ENCODE measurements at regions not wholly inside any gene's neighbourhood (a gene's known extent, or its start where the extent isn't known, plus 50 kb on each side); places are given as distances from the start of the nearest gene placed in this dataset.
"Not testable (repeated sequence)": the region's sequence is repeated elsewhere in the genome, so short reads cannot be mapped to it uniquely, and the experiment has no call there.

DNA sequence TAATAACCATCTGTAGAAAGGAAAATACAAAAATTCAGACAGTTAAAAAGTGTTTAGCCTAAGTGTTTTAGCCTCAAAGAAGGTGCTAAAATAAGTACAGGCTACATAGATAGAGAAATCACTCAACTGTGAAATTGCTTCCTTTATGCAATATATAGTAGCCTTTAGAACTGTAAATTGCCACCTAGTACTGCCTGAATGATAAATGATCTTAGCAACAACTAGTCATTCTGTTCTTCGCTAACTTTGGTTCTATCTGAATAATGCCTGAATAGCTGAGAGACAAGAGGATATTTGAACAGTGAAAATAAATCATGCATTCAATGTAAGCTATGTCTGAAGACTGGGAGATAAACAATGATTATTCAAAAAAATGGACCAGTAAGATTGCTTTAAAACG, 603.3 kb upstream of the PTCHD4 start:
- Histone ChIP-seq H3K9me3 (no peaks in the 10 kb centered on the region), H3K4me3 (no peak overlapping the region), H3K4me1 (peaks cover 13% of the 10 kb centered on the region), H3K36me3 (replicated peaks) (no peaks in the 10 kb centered on the region), H3K27me3 (ENCODE audit: low read depth) (peaks cover 5% of the 10 kb centered on the region; the same call in 1 of the 2 replicates)
- in situ Hi-C loops (cut with MboI; ENCODE audit: low sequenced_read_pairs), result no loop called here
- peak in 1 of 2 experiments; percentile 94 for DNase-seq (ENCODE audit: low spot score in 2 of 2)

- Histone ChIP-seq H3K4me1 (peaks cover 13% of the 10 kb centered on the region), H3K36me3 (replicated peaks) (no peaks in the 10 kb centered on the region), H3K4me3 (no peak overlapping the region), H3K27me3 (ENCODE audit: low read depth) (peaks cover 5% of the 10 kb centered on the region; the same call in 1 of the 2 replicates), H3K9me3 (no peaks in the 10 kb centered on the region)
- no peak for DNase-seq (ENCODE audit: low spot score in 2 of 2)
- in situ Hi-C loops (cut with MboI; ENCODE audit: low sequenced_read_pairs), result no loop called here
These were observed 602.6 kb upstream of the PTCHD4 start for GRCh38 chr6:48713612-48714011.

GRCh38 chr6:48706310-48706709, 595.3 kb upstream of the PTCHD4 start:
- Histone ChIP-seq H3K27me3 (ENCODE audit: low read depth) (no peaks in the 10 kb centered on the region; the same call in 1 of the 2 replicates), H3K4me1 (no peaks in the 10 kb centered on the region), H3K4me3 (no peak overlapping the region), H3K36me3 (replicated peaks) (no peaks in the 10 kb centered on the region), H3K9me3 (no peaks in the 10 kb centered on the region)
- in situ Hi-C loops (cut with MboI; ENCODE audit: low sequenced_read_pairs), result no loop called here
- no peak for DNase-seq (ENCODE audit: low spot score in 2 of 2)

DNA sequence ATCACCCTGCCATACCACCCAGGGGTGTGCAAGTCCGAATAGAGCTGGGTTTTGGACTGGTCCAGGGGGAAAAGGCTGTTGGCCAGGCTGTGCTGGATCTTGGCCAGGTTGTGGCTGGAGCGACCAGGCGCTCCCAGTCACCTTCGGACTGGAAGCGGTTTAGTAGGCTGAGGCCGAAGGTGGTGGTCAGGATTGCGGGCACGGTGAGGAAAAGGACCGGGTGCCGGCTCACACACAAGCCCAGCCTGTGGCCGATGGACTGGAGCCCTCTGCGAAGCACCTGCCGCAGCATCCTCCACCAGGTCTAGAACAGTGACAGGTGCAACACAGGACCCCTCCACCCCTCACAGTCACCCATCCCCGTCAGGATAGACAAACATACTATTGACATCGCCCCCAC, 590.6 kb upstream of the PTCHD4 start:
- no peak overlapping the region for H3K4me3 ChIP-seq
- no peak for DNase-seq (ENCODE audit: low spot score in 2 of 2)
- no peaks in the 10 kb centered on the region for H3K27me3 ChIP-seq (ENCODE audit: low read depth)
- H3K4me1 ChIP-seq, result no peaks in the 10 kb centered on the region
- in situ Hi-C loops (cut with MboI; ENCODE audit: low sequenced_read_pairs), result no loop called here
- no peaks in the 10 kb centered on the region for H3K36me3 ChIP-seq (replicated peaks)
- no peaks in the 10 kb centered on the region for H3K9me3 ChIP-seq

GRCh38 chr6:48695872-48696271, 584.9 kb upstream of the PTCHD4 start:
- H3K36me3 ChIP-seq (replicated peaks), result no peaks in the 10 kb centered on the region
- no peaks in the 10 kb centered on the region; the same call in none of the 2 replicates for H3K9me3 ChIP-seq
- H3K4me3 ChIP-seq, result no peak overlapping the region
- in situ Hi-C loops (cut with MboI; ENCODE audit: low sequenced_read_pairs), result no loop called here
- H3K27me3 ChIP-seq (ENCODE audit: low read depth), result no peaks in the 10 kb centered on the region
- DNase-seq (ENCODE audit: low spot score in 2 of 2), result no peak
- no peaks in the 10 kb centered on the region for H3K4me1 ChIP-seq

GRCh38 chr6:48691420-48691819, 580.4 kb upstream of the PTCHD4 start:
- no peaks in the 10 kb centered on the region for H3K36me3 ChIP-seq (replicated peaks)
- H3K4me1 ChIP-seq, result no peaks in the 10 kb centered on the region
- in situ Hi-C loops (cut with MboI; ENCODE audit: low sequenced_read_pairs), result no loop called here
- DNase-seq (ENCODE audit: low spot score in 2 of 2), result no peak
- no peaks in the 10 kb centered on the region; the same call in none of the 2 replicates for H3K9me3 ChIP-seq
- H3K27me3 ChIP-seq (ENCODE audit: low read depth), result no peaks in the 10 kb centered on the region
- no peak overlapping the region for H3K4me3 ChIP-seq

DNA sequence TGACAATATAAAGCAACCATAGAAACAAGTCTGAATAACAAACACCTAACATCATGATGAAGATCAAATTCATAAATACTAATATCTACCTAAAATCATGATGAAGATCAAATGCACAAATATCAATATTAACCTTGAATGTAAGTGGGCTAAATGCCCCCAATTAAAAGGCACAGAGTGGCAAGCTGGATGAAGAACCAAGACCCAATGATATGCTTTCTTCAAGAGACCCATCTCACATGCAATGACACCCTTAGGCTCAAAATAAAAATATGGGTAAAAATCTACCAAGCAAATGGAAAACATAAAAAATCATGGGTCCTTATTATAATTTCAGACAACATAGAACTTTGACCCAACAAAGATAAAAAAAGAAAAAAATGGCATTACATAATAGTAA, 578.5 kb upstream of the PTCHD4 start:
- H3K4me1 ChIP-seq, result no peaks in the 10 kb centered on the region
- H3K4me3 ChIP-seq, result no peak overlapping the region
- no peak for DNase-seq (ENCODE audit: low spot score in 2 of 2)
- in situ Hi-C loops (cut with MboI; ENCODE audit: low sequenced_read_pairs), result no loop called here
- H3K36me3 ChIP-seq (replicated peaks), result no peaks in the 10 kb centered on the region
- no peaks in the 10 kb centered on the region for H3K9me3 ChIP-seq
- H3K27me3 ChIP-seq (ENCODE audit: low read depth), result no peaks in the 10 kb centered on the region

GRCh38 chr6:48678390-48678789, 567.4 kb upstream of the PTCHD4 start:
- no peaks in the 10 kb centered on the region for H3K27me3 ChIP-seq (ENCODE audit: low read depth)
- no peaks in the 10 kb centered on the region for H3K9me3 ChIP-seq
- in situ Hi-C loops (cut with MboI; ENCODE audit: low sequenced_read_pairs), result no loop called here
- DNase-seq (ENCODE audit: low spot score in 2 of 2), result no peak
- H3K4me1 ChIP-seq, result no peaks in the 10 kb centered on the region
- H3K36me3 ChIP-seq (replicated peaks), result no peaks in the 10 kb centered on the region
- H3K4me3 ChIP-seq, result no peak overlapping the region

DNA sequence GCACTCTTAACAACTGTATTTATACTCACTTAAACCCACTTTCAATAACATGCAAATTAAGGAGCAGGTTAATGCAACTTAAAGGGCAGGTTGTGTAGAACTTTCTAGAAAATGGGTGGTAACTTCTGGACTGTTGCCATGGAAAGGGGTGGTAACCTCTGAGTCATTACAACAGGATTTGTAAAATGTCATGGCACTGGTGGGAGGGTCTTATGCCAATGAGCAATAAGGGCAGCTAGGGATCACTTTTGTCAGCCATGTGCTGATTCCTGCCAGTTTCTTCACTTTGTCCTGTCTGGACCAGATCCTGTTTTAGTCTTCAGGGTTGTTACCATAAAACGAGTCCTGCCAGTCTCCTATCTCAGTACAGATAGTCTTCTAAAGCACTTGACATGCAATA, 560.5 kb upstream of the PTCHD4 start:
- Histone ChIP-seq H3K4me1 (no peaks in the 10 kb centered on the region), H3K9me3 (no peaks in the 10 kb centered on the region), H3K4me3 (no peak overlapping the region), H3K36me3 (replicated peaks) (no peaks in the 10 kb centered on the region), H3K27me3 (ENCODE audit: low read depth) (no peaks in the 10 kb centered on the region)
- DNase-seq (ENCODE audit: low spot score in 2 of 2), result no peak
- in situ Hi-C loops (cut with MboI; ENCODE audit: low sequenced_read_pairs), result no loop called here

DNA sequence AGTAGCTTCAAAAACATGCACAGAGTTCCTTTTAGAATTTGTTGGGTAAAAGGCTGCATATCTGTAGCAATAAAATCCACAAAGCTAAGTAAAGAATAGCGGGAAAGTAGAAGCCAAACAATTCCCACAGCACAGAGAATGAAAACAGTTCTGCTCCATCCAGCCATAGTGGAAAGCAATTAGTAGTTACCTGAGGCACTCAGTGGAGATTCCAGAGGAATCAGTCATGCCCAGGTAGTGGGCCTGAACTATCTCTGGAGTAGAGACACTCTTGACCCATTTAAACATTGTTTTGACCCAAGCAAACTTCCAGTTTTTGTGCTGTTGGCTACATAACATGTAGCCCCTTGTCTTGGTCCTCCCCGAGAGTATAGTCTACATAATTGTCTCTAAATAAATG, 559.5 kb upstream of the PTCHD4 start:
- H3K36me3 ChIP-seq (replicated peaks), result no peaks in the 10 kb centered on the region
- H3K27me3 ChIP-seq (ENCODE audit: low read depth), result no peaks in the 10 kb centered on the region
- no peaks in the 10 kb centered on the region for H3K9me3 ChIP-seq
- in situ Hi-C loops (cut with MboI; ENCODE audit: low sequenced_read_pairs), result no loop called here
- no peaks in the 10 kb centered on the region for H3K4me1 ChIP-seq
- H3K4me3 ChIP-seq, result no peak overlapping the region
- no peak for DNase-seq (ENCODE audit: low spot score in 2 of 2)

GRCh38 chr6:48667797-48668196, 556.8 kb upstream of the PTCHD4 start:
- Histone ChIP-seq H3K4me3 (no peak overlapping the region), H3K27me3 (ENCODE audit: low read depth) (no peaks in the 10 kb centered on the region), H3K36me3 (replicated peaks) (no peaks in the 10 kb centered on the region), H3K9me3 (no peaks in the 10 kb centered on the region), H3K4me1 (no peaks in the 10 kb centered on the region)
- in situ Hi-C loops (cut with MboI; ENCODE audit: low sequenced_read_pairs), result no loop called here
- DNase-seq (ENCODE audit: low spot score in 2 of 2), result no peak

DNA sequence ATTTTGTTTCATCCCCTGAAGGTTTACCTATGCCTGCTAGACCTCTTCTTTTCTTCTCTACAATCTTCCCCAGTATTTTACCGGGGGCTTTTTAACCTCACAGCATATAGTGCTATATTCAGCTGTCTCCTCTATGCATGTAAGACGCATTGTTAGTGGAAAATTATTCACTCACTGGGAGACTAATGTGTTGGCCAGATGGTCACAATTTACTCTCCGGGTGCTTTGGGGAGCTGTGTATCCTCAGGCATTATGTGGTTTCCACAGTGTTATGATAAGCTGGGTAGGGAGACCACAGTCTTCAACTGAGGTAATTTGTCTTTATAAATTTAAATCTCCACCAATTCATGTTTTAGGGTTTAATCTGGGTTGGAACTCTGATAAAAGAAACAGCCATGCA, 553.8 kb upstream of the PTCHD4 start:
- H3K9me3 ChIP-seq, result no peaks in the 10 kb centered on the region
- no peaks in the 10 kb centered on the region for H3K36me3 ChIP-seq (replicated peaks)
- in situ Hi-C loops (cut with MboI; ENCODE audit: low sequenced_read_pairs), result no loop called here
- peak in 1 of 2 experiments; percentile 14 for DNase-seq (ENCODE audit: low spot score in 2 of 2)
- no peak overlapping the region for H3K4me3 ChIP-seq
- no peaks in the 10 kb centered on the region for H3K4me1 ChIP-seq
- no peaks in the 10 kb centered on the region for H3K27me3 ChIP-seq (ENCODE audit: low read depth)

DNA sequence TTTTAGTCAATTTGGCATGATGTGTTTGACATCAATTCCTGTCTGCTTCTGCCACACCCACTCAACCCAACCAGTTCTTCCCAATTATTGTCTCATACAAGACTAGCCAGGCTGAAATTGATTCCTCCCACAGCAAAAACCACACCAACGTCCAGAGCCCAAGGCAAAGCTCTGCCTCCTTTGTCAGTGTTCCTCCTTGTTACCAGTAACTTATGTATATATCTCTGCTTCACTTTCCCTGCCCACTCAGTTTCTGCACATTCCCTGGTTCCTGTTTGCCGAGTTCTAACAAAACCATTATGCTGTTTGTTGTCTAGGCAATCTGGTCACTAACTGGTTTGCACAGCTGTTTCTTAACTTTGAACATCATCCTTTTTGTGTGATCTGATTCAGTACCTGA, 547.9 kb upstream of the PTCHD4 start:
- in situ Hi-C loops (cut with MboI; ENCODE audit: low sequenced_read_pairs), result no loop called here

DNA sequence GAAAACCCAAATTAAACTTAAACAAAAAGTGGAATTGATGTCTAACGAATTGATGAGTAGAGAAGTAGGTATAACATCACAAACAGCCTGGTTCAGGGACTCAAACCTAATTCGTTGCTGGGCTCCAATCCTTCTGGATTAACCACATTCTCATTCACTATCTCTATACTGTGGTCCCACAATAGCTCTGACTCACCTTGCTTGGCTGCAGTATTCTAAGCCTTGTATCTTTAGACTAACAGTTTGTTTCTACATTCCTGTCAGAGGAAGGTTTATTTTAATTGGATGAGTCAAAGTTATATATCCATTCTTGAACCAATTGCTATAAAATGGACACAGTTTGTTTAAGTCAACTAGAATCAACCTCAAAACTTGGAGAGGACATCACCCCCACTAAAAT, 530.5 kb upstream of the PTCHD4 start:
- no peak overlapping the region for H3K4me3 ChIP-seq
- in situ Hi-C loops (cut with MboI; ENCODE audit: low sequenced_read_pairs), result no loop called here
- peaks cover 4% of the 10 kb centered on the region for H3K4me1 ChIP-seq
- H3K27me3 ChIP-seq (ENCODE audit: low read depth), result no peaks in the 10 kb centered on the region
- no peak for DNase-seq (ENCODE audit: low spot score in 2 of 2)
- H3K9me3 ChIP-seq, result no peaks in the 10 kb centered on the region
- H3K36me3 ChIP-seq (replicated peaks), result no peaks in the 10 kb centered on the region

More for the DNA sequence above, 547.9 kb upstream of the PTCHD4 start:
- Histone ChIP-seq H3K36me3 (replicated peaks) (no peaks in the 10 kb centered on the region), H3K4me3 (no peak overlapping the region), H3K9me3 (no peaks in the 10 kb centered on the region), H3K27me3 (ENCODE audit: low read depth) (no peaks in the 10 kb centered on the region), H3K4me1 (no peaks in the 10 kb centered on the region)
- no peak for DNase-seq (ENCODE audit: low spot score in 2 of 2)

GRCh38 chr6:48638796-48639195, 527.8 kb upstream of the PTCHD4 start:
- H3K4me1 ChIP-seq; H3K4me3 ChIP-seq; in situ Hi-C loops (cut with MboI; ENCODE audit: low sequenced_read_pairs); H3K9me3 ChIP-seq; H3K27me3 ChIP-seq (ENCODE audit: low read depth); H3K36me3 ChIP-seq (replicated peaks): not testable (repeated sequence)
- peak in 1 of 2 experiments; percentile 67 for DNase-seq (ENCODE audit: low spot score in 2 of 2)
